Activated effector memory CD4-positive, alpha-beta T cell treated with Interleukin-2 at 50 U/mL for 16 hours (primary cell): ENCODE measurements at regions not wholly inside any gene's neighbourhood (a gene's known extent, or its start where the extent isn't known, plus 50 kb on each side); places are given as distances from the start of the nearest gene placed in this dataset.

Experiments used
- DNase-seq: peaks from one replicate; pipeline ENCODE4 v3.0.0-alpha.2; 2020

GRCh38 chrX:155679715-155680114, 67.0 kb upstream of the TMLHE start:
- DNase-seq = no peak

DNA sequence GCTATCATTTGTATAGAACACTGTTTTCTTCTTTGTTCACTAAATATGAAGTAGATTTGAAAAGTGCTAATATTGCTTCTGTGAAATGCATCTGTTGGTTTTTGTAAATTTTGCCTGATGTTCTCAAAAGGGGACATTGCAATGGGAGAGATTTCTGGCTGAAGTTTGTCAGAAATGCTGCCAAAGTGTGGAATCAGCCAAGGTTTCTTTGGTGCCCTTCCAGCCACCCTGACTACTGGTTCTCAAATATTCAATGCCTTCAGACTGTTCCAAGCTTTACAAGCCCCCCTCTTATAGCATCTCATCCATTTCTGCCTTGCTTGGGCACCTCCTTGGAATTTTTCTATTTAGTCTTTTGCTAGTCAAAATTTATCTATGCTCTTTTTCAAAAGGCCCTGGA, 60.6 kb upstream of the TMLHE start:
- no peak for DNase-seq

GRCh38 chrX:155666741-155667140, 54.0 kb upstream of the TMLHE start:
- no peak for DNase-seq
